ENCODE measurements at regions not wholly inside any gene's neighbourhood (a gene's known extent, or its start where the extent isn't known, plus 50 kb on each side); places are given as distances from the start of the nearest gene placed in this dataset.

DNA sequence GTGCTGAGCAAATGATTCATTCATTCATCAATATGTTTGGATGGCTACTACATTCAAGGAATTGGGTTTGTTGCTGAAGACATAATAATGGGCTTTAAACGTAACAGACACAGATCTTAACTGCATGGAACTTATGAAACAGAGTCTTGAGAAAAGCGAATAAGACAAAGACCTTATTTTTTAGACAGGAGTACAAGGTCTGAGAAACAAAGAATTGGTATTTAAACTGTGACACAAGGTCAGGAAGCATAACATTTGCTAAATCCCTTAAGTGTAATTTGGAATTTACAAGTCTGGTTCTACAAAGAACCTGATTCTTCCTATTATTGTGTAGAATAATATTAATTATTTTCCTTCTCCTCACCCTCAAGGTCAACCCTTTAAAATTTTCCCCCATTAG is 565.4 kb upstream of the RGS18 start:
- no peaks in the 10 kb centered on the region for H3K9me3 ChIP-seq (replicated peaks)
- DNase-seq: no peak
- TF ChIP-seq, protein P1, sequence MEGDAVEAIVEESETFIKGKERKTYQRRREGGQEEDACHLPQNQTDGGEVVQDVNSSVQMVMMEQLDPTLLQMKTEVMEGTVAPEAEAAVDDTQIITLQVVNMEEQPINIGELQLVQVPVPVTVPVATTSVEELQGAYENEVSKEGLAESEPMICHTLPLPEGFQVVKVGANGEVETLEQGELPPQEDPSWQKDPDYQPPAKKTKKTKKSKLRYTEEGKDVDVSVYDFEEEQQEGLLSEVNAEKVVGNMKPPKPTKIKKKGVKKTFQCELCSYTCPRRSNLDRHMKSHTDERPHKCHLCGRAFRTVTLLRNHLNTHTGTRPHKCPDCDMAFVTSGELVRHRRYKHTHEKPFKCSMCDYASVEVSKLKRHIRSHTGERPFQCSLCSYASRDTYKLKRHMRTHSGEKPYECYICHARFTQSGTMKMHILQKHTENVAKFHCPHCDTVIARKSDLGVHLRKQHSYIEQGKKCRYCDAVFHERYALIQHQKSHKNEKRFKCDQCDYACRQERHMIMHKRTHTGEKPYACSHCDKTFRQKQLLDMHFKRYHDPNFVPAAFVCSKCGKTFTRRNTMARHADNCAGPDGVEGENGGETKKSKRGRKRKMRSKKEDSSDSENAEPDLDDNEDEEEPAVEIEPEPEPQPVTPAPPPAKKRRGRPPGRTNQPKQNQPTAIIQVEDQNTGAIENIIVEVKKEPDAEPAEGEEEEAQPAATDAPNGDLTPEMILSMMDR (IDR thresholded peaks at IDR 0.05; ENCODE audit: borderline replicate concordance): no peak
- no peaks in the 10 kb centered on the region for H3K36me3 ChIP-seq
- H3K27me3 ChIP-seq (ENCODE audit: low read depth): no peaks in the 10 kb centered on the region
- H3K4me1 ChIP-seq: no peaks in the 10 kb centered on the region
- no peak overlapping the region for H3K4me3 ChIP-seq
- H3K27ac ChIP-seq (replicated peaks): no peak overlapping the region
- intact Hi-C loops (cut with micrococcal nuclease): no loop called here

DNA sequence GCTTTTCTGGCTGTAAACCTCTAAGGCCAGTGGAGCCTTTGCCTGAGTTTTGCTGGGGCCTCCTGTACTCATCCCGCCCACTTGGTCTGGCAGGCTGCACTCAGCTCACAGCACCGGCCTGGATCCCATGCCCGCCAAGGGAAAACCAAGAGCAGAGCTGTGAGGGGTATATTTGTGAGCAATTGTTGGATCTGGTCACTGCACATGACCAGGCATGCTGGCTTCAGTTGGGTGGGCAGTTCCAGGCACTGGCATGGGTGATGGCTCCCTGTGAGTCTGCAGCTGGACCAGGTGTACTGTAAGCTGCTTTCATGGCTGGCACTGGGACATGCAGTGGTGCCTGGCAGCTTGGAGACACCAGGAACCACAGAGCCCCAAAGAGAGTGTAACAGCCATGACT is 563.1 kb upstream of the RGS18 start:
- no peaks in the 10 kb centered on the region for H3K27me3 ChIP-seq (ENCODE audit: low read depth)
- no peak for DNase-seq
- H3K4me1 ChIP-seq: no peaks in the 10 kb centered on the region
- H3K9me3 ChIP-seq (replicated peaks): no peaks in the 10 kb centered on the region
- no peaks in the 10 kb centered on the region for H3K36me3 ChIP-seq
- intact Hi-C loops (cut with micrococcal nuclease): no loop called here
- H3K4me3 ChIP-seq: no peak overlapping the region
- no peak overlapping the region for H3K27ac ChIP-seq (replicated peaks)
- TF ChIP-seq, protein P1 (IDR thresholded peaks at IDR 0.05; ENCODE audit: borderline replicate concordance): no peak

DNA sequence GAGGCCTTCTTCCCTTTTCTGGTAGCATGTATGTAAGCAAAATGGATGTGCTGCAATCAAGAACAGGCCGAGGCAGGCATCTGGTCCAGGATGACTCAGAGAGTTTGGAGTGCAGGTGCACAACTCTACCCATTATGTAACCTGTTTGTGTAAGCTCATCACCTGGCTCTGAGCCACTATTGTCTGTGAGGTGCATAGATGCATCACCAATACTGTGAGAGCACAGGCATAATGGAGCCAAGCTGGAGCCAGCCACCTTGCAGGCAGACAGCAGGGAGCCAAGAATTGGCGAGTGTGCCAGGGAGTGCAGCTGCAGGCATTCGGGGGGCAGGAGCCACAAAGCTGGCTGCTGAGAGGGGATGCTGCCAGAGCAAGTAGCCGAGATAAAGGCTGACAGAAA is 549.9 kb upstream of the RGS18 start:
- H3K36me3 ChIP-seq: no peaks in the 10 kb centered on the region
- no peak overlapping the region for H3K4me3 ChIP-seq
- H3K27me3 ChIP-seq (ENCODE audit: low read depth): no peaks in the 10 kb centered on the region
- no peak overlapping the region for H3K27ac ChIP-seq (replicated peaks)
- H3K9me3 ChIP-seq (replicated peaks): no peaks in the 10 kb centered on the region
- no peak for DNase-seq
- intact Hi-C loops (cut with micrococcal nuclease): no loop called here
- TF ChIP-seq, protein P1 (IDR thresholded peaks at IDR 0.05; ENCODE audit: borderline replicate concordance): no peak
- no peaks in the 10 kb centered on the region for H3K4me1 ChIP-seq

DNA sequence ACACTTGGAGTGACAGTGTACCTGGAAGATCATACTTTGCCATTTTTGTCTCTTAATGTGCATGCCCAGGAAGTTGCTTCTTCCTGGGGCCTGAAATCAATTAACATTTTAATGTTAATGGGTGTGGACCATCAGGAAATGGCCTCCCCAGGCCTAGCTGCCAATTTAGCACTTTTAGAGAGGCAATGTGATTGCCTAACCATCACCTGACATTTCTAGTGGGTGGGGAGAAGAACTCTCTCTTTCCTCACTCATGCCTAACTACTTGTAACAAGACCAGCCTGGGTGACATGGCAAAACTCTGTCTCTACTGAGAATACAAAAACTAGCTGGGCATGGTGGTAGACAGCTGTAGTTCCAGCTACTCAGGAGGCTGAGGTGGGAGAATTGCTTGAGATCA is 549.0 kb upstream of the RGS18 start:
- no peak for DNase-seq
- no peaks in the 10 kb centered on the region for H3K36me3 ChIP-seq
- no peak overlapping the region for H3K4me3 ChIP-seq
- TF ChIP-seq, protein P1 (IDR thresholded peaks at IDR 0.05; ENCODE audit: borderline replicate concordance): no peak
- no peaks in the 10 kb centered on the region for H3K27me3 ChIP-seq (ENCODE audit: low read depth)
- intact Hi-C loops (cut with micrococcal nuclease): no loop called here
- H3K9me3 ChIP-seq (replicated peaks): no peaks in the 10 kb centered on the region
- no peaks in the 10 kb centered on the region for H3K4me1 ChIP-seq
- H3K27ac ChIP-seq (replicated peaks): no peak overlapping the region

DNA sequence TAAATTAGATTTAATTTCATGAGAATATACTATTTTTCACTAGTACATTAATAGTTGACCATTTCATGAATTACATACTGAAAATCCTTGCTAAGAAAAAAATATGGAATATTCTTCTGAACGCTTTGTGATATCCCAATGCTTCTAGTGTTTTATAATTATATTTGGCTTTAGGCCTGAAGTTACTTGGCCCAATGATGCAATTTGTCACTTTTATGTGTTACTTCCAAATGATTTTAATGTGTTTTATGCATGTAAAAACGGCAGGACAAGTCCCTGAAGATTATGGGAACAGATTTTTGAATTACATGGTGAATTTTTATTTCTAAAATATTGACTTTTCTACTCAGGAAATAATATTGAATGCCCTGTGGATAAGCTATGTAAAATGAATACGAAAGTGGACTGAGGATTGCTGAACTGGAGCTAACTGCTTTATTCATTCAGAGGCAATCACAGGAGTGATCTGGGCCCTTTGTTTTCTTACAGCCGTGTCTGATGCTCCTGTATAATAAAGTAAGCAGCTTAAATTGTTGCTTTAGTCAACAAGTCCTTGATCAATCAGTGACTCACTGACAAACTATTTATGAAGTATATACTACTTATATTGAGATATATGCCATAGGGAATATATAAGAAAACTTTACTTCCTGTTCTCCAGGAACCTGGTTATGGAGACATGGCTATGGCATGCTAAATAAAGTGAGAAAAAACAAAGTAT is 543.0 kb upstream of the RGS18 start:
- TF ChIP-seq, protein P1 (IDR thresholded peaks at IDR 0.05; ENCODE audit: borderline replicate concordance): no peak
- H3K9me3 ChIP-seq (replicated peaks): no peaks in the 10 kb centered on the region
- intact Hi-C loops (cut with micrococcal nuclease): no loop called here
- H3K27ac ChIP-seq (replicated peaks): no peak overlapping the region
- no peaks in the 10 kb centered on the region for H3K4me1 ChIP-seq
- H3K36me3 ChIP-seq: no peaks in the 10 kb centered on the region
- no peak overlapping the region for H3K4me3 ChIP-seq
- no peak for DNase-seq
- no peaks in the 10 kb centered on the region for H3K27me3 ChIP-seq (ENCODE audit: low read depth)

Data from left ventricle myocardium inferior (tissue), 1 donor.